GM12878 (cell line): ENCODE measurements at regions not wholly inside any gene's neighbourhood (a gene's known extent, or its start where the extent isn't known, plus 50 kb on each side); places are given as distances from the start of the nearest gene placed in this dataset.

ENCODE experiments used
- CBX3 ChIP-seq: fragments of 200-600 bp; sonication (generic); IDR thresholded peaks from 2 replicates; pipeline ENCODE4 v1.6.1; 2016; ENCODE audit warnings: low read depth, borderline replicate concordance
- CREB1 ChIP-seq: IDR thresholded peaks from 2 replicates; pipeline ENCODE4 v1.6.1; 2012; ENCODE audit warnings: low read depth, mild to moderate bottlenecking, inconsistent platforms
- KDM1A ChIP-seq: fragments of 200-600 bp; sonication (generic); IDR thresholded peaks from 2 replicates; pipeline ENCODE4 v1.6.1; 2016; ENCODE audit warnings: borderline replicate concordance
- MYB ChIP-seq: fragments of 150-350 bp; IDR thresholded peaks from 2 replicates; pipeline ENCODE4 v1.6.1; 2014; ENCODE audit warnings: mild to moderate bottlenecking, low read depth, low read length, borderline replicate concordance
- NR2C1 ChIP-seq: fragments of 450-650 bp; IDR thresholded peaks from 2 replicates; pipeline ENCODE4 v1.6.1; 2017; ENCODE audit warnings: antibody characterized with exemption, mild to moderate bottlenecking, moderate library complexity
- SMC3 ChIP-seq: IDR thresholded peaks from 2 replicates; pipeline ENCODE4 v1.6.1; 2011; ENCODE audit warnings: low read length, improper control_type of control experiment, borderline replicate concordance
- ZNF24 ChIP-seq: fragments of 450-650 bp; IDR thresholded peaks from 2 replicates; pipeline ENCODE4 v1.6.1; 2017; ENCODE audit warnings: antibody characterized with exemption, mild to moderate bottlenecking
- TF ChIP-seq, protein P1 (sequence below): fragments of 450-650 bp; formaldehyde crosslinking; IDR thresholded peaks from 2 replicates; pipeline ENCODE4 v1.4.0; 2022; ENCODE audit warnings: mild to moderate bottlenecking, moderate library complexity
- TF ChIP-seq, protein P2 (sequence below): fragments of 450-650 bp; IDR thresholded peaks from 2 replicates; pipeline ENCODE4 v1.6.1; 2017; ENCODE audit warnings: antibody characterized with exemption, mild to moderate bottlenecking, moderate library complexity

DNA sequence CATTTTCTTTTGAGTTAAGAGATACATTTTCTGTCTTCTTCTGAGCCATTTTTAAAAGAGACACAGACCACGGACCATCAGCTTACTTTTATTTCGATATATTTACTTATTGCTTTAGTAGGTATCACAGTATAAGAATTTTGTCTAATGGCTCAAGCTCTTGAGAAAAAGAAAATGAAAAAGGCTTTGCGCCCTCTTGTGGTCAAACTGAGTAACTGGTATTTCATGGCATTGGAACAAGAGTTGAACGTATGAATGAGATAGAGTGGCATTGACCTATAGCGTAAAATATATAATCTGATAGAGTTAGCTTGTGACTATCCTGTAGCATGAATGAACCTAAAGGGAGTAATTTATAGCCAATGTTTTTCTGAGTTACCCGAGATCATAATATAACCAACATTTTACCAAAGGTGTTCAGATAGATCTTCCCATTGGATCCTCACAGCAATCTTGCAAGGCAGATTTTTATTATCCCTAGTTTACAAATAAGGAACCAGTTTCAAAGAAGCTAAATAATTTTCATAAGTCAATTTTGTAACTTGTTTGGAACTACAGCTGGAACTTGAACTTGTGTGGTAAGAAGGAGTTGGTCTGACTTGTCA, 154.6 kb downstream of the POLR2M start (continued):
- TF ChIP-seq KDM1A (no peak), NR2C1 (no peak), CBX3 (no peak), SMC3 (peak; percentile 52), CREB1 (no peak), ZNF24 (peak; percentile 71), MYB (no peak)
- TF ChIP-seq, protein P1, sequence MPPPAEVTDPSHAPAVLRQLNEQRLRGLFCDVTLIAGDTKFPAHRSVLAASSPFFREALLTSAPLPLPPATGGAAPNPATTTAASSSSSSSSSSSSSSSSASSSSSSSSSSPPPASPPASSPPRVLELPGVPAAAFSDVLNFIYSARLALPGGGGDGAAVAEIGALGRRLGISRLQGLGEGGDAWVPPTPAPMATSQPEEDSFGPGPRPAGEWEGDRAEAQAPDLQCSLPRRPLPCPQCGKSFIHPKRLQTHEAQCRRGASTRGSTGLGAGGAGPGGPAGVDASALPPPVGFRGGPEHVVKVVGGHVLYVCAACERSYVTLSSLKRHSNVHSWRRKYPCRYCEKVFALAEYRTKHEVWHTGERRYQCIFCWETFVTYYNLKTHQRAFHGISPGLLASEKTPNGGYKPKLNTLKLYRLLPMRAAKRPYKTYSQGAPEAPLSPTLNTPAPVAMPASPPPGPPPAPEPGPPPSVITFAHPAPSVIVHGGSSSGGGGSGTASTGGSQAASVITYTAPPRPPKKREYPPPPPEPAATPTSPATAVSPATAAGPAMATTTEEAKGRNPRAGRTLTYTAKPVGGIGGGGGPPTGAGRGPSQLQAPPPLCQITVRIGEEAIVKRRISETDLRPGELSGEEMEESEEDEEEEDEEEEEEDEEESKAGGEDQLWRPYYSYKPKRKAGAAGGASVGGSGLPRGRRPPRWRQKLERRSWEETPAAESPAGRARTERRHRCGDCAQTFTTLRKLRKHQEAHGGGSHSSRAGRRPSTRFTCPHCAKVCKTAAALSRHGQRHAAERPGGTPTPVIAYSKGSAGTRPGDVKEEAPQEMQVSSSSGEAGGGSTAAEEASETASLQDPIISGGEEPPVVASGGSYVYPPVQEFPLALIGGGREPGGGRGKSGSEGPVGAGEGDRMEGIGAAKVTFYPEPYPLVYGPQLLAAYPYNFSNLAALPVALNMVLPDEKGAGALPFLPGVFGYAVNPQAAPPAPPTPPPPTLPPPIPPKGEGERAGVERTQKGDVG: no peak
- TF ChIP-seq, protein P2, sequence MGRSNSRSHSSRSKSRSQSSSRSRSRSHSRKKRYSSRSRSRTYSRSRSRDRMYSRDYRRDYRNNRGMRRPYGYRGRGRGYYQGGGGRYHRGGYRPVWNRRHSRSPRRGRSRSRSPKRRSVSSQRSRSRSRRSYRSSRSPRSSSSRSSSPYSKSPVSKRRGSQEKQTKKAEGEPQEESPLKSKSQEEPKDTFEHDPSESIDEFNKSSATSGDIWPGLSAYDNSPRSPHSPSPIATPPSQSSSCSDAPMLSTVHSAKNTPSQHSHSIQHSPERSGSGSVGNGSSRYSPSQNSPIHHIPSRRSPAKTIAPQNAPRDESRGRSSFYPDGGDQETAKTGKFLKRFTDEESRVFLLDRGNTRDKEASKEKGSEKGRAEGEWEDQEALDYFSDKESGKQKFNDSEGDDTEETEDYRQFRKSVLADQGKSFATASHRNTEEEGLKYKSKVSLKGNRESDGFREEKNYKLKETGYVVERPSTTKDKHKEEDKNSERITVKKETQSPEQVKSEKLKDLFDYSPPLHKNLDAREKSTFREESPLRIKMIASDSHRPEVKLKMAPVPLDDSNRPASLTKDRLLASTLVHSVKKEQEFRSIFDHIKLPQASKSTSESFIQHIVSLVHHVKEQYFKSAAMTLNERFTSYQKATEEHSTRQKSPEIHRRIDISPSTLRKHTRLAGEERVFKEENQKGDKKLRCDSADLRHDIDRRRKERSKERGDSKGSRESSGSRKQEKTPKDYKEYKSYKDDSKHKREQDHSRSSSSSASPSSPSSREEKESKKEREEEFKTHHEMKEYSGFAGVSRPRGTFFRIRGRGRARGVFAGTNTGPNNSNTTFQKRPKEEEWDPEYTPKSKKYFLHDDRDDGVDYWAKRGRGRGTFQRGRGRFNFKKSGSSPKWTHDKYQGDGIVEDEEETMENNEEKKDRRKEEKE: no peak
- TF ChIP-seq, all 136 proteins: peak for 5
